ENCODE measurements at regions not wholly inside any gene's neighbourhood (a gene's known extent, or its start where the extent isn't known, plus 50 kb on each side); places are given as distances from the start of the nearest gene placed in this dataset.

- TF ChIP-seq CTCF (IDR thresholded peaks at IDR 0.05), result no peak
- TF ChIP-seq POLR2A (IDR thresholded peaks at IDR 0.05), result no peak
Measured at GRCh38 chr2:235270291-235270690, 223.6 kb upstream of the AGAP1 start.
